Hepatocyte (in vitro differentiated cells): ENCODE measurements at regions not wholly inside any gene's neighbourhood (a gene's known extent, or its start where the extent isn't known, plus 50 kb on each side); places are given as distances from the start of the nearest gene placed in this dataset.

Source experiments
- CTCF ChIP-seq: fragments of 200-600 bp; sonication (generic); IDR thresholded peaks from 2 replicates; pipeline ENCODE4 v1.5.1; 2016; ENCODE audit warnings: antibody characterized with exemption, mild to moderate bottlenecking; ENCODE audit not compliant: poor library complexity
- EZH2phosphoT487 ChIP-seq: fragments of 200-600 bp; sonication (generic); IDR thresholded peaks from one replicate; pipeline ENCODE4 v1.6.1; 2018; ENCODE audit warnings: antibody characterized with exemption, mild to moderate bottlenecking, low read depth, moderate library complexity; ENCODE audit not compliant: unreplicated experiment, severe bottlenecking

GRCh38 chr13:102536196-102536595, 60.6 kb upstream of the TPP2 start:
- no peak for TF ChIP-seq EZH2phosphoT487
- no peak for TF ChIP-seq CTCF
